ENCODE measurements at regions not wholly inside any gene's neighbourhood (a gene's known extent, or its start where the extent isn't known, plus 50 kb on each side); places are given as distances from the start of the nearest gene placed in this dataset.

- TF ChIP-seq REST (IDR thresholded peaks at IDR 0.05; ENCODE audit: borderline replicate concordance): peak; percentile 64; the same call in 1 of the 2 replicates
- TF ChIP-seq REST (CRISPR knock-in tag; IDR thresholded peaks at IDR 0.05; ENCODE audit: low read depth): no peak
- TF ChIP-seq CEBPZ (IDR thresholded peaks at IDR 0.05; ENCODE audit: borderline replicate concordance, low read depth, low read length): no peak
- no peak for TF ChIP-seq TGIF2 (CRISPR knock-in tag; IDR thresholded peaks at IDR 0.05)
- TF ChIP-seq TAF9B (IDR thresholded peaks at IDR 0.05; ENCODE audit: partially characterized antibody): no peak
- peak; percentile 62 to 83 (median 76); a peak in 5 of 6 replicates for TF ChIP-seq CTCF (IDR thresholded peaks at IDR 0.05 in 2 of 3, conservative IDR thresholded peaks at IDR 0.05 in 1 of 3; ENCODE audit: insufficient read depth in 2 of 3, low read depth in 1 of 3, low read length in 3 of 3)
Observed at GRCh38 chr3:25856902-25857518, 67.1 kb downstream of the OXSM start (continued).

All from K562 (cell line).